CD4-positive, CD25-positive, alpha-beta regulatory T cell (primary cell): ENCODE measurements at regions not wholly inside any gene's neighbourhood (a gene's known extent, or its start where the extent isn't known, plus 50 kb on each side); places are given as distances from the start of the nearest gene placed in this dataset.

Experiments
- ATAC-seq, 2 donors: fragments of 150-1000 bp; cut with Tn5 transposase; one replicate each; pipeline ENCODE4 v1.10.0; 2021; ENCODE audit warnings: low read depth in 2 of 2, moderate number of reproducible peaks in 2 of 2, moderate library complexity in 1 of 2
- DNase-seq, 3 donors: peaks; one replicate each; pipeline versions ENCODE4 v3.0.0 to v3.0.0-alpha.2; 2012 to 2022; ENCODE audit warnings: mixed read lengths in 1 of 3
- H3K27ac ChIP-seq: one replicate; pipeline ENCODE4 v1.7.0; 2013; ENCODE audit warnings: mild to moderate bottlenecking, low read length; ENCODE audit not compliant: insufficient read depth, poor library complexity, severe bottlenecking
- H3K27me3 ChIP-seq: one replicate; pipeline ENCODE4 v1.7.0; 2013; ENCODE audit warnings: low read length; ENCODE audit not compliant: control insufficient read depth, insufficient read depth
- H3K36me3 ChIP-seq: one replicate; pipeline ENCODE4 v1.7.0; 2013; ENCODE audit warnings: mild to moderate bottlenecking, low read length, moderate library complexity; ENCODE audit not compliant: control insufficient read depth, insufficient read depth
- H3K4me1 ChIP-seq: 2 replicates; pipeline ENCODE4 v1.7.0; 2013; ENCODE audit warnings: mild to moderate bottlenecking, low read length; ENCODE audit not compliant: insufficient read depth, control insufficient read depth, poor library complexity, severe bottlenecking
- H3K4me3 ChIP-seq: one replicate; pipeline ENCODE4 v1.7.0; 2013; ENCODE audit warnings: low read depth, mild to moderate bottlenecking, low read length, moderate library complexity
- H3K9me3 ChIP-seq, 2 experiments: 1 replicate in 1 of 2; 2 replicates in 1 of 2; pipeline ENCODE4 v1.7.0; 2013; ENCODE audit warnings: low read length in 2 of 2, mild to moderate bottlenecking in 1 of 2, moderate library complexity in 1 of 2; ENCODE audit not compliant: control insufficient read depth in 2 of 2
- H3K27ac Mint-ChIP-seq, 3 donors: one replicate each; pipeline ENCODE4 v1.8.0; 2020 to 2022; ENCODE audit warnings: mild to moderate bottlenecking in 3 of 3, mixed read lengths in 3 of 3, moderate library complexity in 2 of 3
- H3K27me3 Mint-ChIP-seq: one replicate; pipeline ENCODE4 v1.8.0; 2022; ENCODE audit warnings: mild to moderate bottlenecking, mixed read lengths
- H3K36me3 Mint-ChIP-seq: one replicate; pipeline ENCODE4 v1.8.0; 2020; ENCODE audit warnings: mixed read lengths
- H3K4me1 Mint-ChIP-seq, 4 donors: one replicate each; pipeline ENCODE4 v1.8.0; 2020 to 2022; ENCODE audit warnings: mixed read lengths in 4 of 4, mild to moderate bottlenecking in 1 of 4
- H3K4me3 Mint-ChIP-seq, 4 donors: one replicate each; pipeline ENCODE4 v1.8.0; 2020 to 2022; ENCODE audit warnings: mild to moderate bottlenecking in 4 of 4, mixed read lengths in 4 of 4, moderate library complexity in 3 of 4
- H3K9me3 Mint-ChIP-seq, 7 donors: one replicate each; pipeline ENCODE4 v1.8.0; 2020 to 2022; ENCODE audit warnings: mixed read lengths in 7 of 7, mild to moderate bottlenecking in 3 of 7, moderate library complexity in 2 of 7

GRCh38 chr2:193778293-193778692 is 1583.6 kb upstream of the TMEFF2 start:
- H3K27me3 ChIP-seq: no peaks in the 10 kb centered on the region
- no peaks in the 10 kb centered on the region for H3K9me3 ChIP-seq
- DNase-seq (no peak), ATAC-seq (no peak)
- no peak overlapping the region for H3K4me3 ChIP-seq
- Mint-ChIP-seq H3K36me3 (no peaks in the 10 kb centered on the region), H3K27ac (no peak overlapping the region), H3K27me3 (no peaks in the 10 kb centered on the region), H3K9me3 (peaks cover 0 to 4% (median 0%) of the 10 kb centered on the region in 7 donors), H3K4me3 (no peak overlapping the region), H3K4me1 (no peaks in the 10 kb centered on the region)
- H3K4me1 ChIP-seq: no peaks in the 10 kb centered on the region
- no peak overlapping the region for H3K27ac ChIP-seq
- no peaks in the 10 kb centered on the region for H3K36me3 ChIP-seq

GRCh38 chr2:193776988-193777387 is 1582.3 kb upstream of the TMEFF2 start:
- Mint-ChIP-seq H3K27me3 (no peaks in the 10 kb centered on the region), H3K27ac (no peak overlapping the region), H3K9me3 (no peaks in the 10 kb centered on the region), H3K4me3 (no peak overlapping the region), H3K4me1 (no peaks in the 10 kb centered on the region), H3K36me3 (no peaks in the 10 kb centered on the region)
- Histone ChIP-seq H3K4me1 (no peaks in the 10 kb centered on the region), H3K9me3 (no peaks in the 10 kb centered on the region), H3K36me3 (no peaks in the 10 kb centered on the region), H3K4me3 (no peak overlapping the region), H3K27ac (no peak overlapping the region), H3K27me3 (no peaks in the 10 kb centered on the region)
- DNase-seq (no peak), ATAC-seq (no peak)

GRCh38 chr2:193774166-193774565 is 1579.4 kb upstream of the TMEFF2 start:
- Mint-ChIP-seq H3K36me3 (no peaks in the 10 kb centered on the region), H3K4me1 (no peaks in the 10 kb centered on the region), H3K27me3 (no peaks in the 10 kb centered on the region), H3K27ac (no peak overlapping the region), H3K9me3 (no peaks in the 10 kb centered on the region), H3K4me3 (no peak overlapping the region)
- Histone ChIP-seq H3K36me3 (no peaks in the 10 kb centered on the region), H3K27me3 (no peaks in the 10 kb centered on the region), H3K27ac (no peak overlapping the region), H3K4me3 (no peak overlapping the region), H3K9me3 (no peaks in the 10 kb centered on the region), H3K4me1 (no peaks in the 10 kb centered on the region)
- ATAC-seq: no peak
- DNase-seq: no peak

GRCh38 chr2:193751299-193751698 is 1556.6 kb upstream of the TMEFF2 start:
- no peak overlapping the region for H3K27ac Mint-ChIP-seq
- no peaks in the 10 kb centered on the region for H3K4me1 Mint-ChIP-seq
- H3K9me3 Mint-ChIP-seq: peaks cover 0 to 8% (median 0%) of the 10 kb centered on the region in 7 donors

GRCh38 chr2:193749485-193749884 is 1554.8 kb upstream of the TMEFF2 start:
- no peaks in the 10 kb centered on the region for H3K4me1 ChIP-seq
- no peaks in the 10 kb centered on the region for H3K9me3 ChIP-seq
- H3K4me3 ChIP-seq: no peak overlapping the region
- Mint-ChIP-seq H3K4me1 (no peaks in the 10 kb centered on the region), H3K27ac (no peak overlapping the region), H3K4me3 (no peak overlapping the region), H3K9me3 (peaks cover 0 to 8% (median 0%) of the 10 kb centered on the region in 7 donors), H3K36me3 (no peaks in the 10 kb centered on the region), H3K27me3 (no peaks in the 10 kb centered on the region)
- DNase-seq: no peak
- H3K27me3 ChIP-seq: no peaks in the 10 kb centered on the region
- H3K36me3 ChIP-seq: no peaks in the 10 kb centered on the region
- ATAC-seq: no peak
- H3K27ac ChIP-seq: no peak overlapping the region

More at GRCh38 chr2:193751299-193751698, 1556.6 kb upstream of the TMEFF2 start:
- Histone ChIP-seq H3K36me3 (no peaks in the 10 kb centered on the region), H3K27me3 (no peaks in the 10 kb centered on the region), H3K4me3 (no peak overlapping the region), H3K27ac (no peak overlapping the region), H3K9me3 (no peaks in the 10 kb centered on the region), H3K4me1 (no peaks in the 10 kb centered on the region)
- ATAC-seq (no peak), DNase-seq (no peak)
- Mint-ChIP-seq H3K27me3 (no peaks in the 10 kb centered on the region), H3K36me3 (no peaks in the 10 kb centered on the region), H3K4me3 (no peak overlapping the region)

- no peak overlapping the region for H3K4me3 ChIP-seq
These were observed 1548.4 kb upstream of the TMEFF2 start for GRCh38 chr2:193743089-193743488.

GRCh38 chr2:193738892-193739291 is 1544.2 kb upstream of the TMEFF2 start:
- Mint-ChIP-seq H3K4me1 (no peaks in the 10 kb centered on the region), H3K27ac (no peak overlapping the region), H3K9me3 (peaks cover 0 to 8% (median 1%) of the 10 kb centered on the region in 7 donors), H3K27me3 (no peaks in the 10 kb centered on the region), H3K36me3 (no peaks in the 10 kb centered on the region), H3K4me3 (no peak overlapping the region)
- H3K36me3 ChIP-seq: no peaks in the 10 kb centered on the region
- no peak for DNase-seq
- H3K27me3 ChIP-seq: no peaks in the 10 kb centered on the region
- H3K27ac ChIP-seq: no peak overlapping the region
- ATAC-seq: no peak
- no peaks in the 10 kb centered on the region for H3K9me3 ChIP-seq
- no peak overlapping the region for H3K4me3 ChIP-seq
- H3K4me1 ChIP-seq: no peaks in the 10 kb centered on the region

More at GRCh38 chr2:193743089-193743488, 1548.4 kb upstream of the TMEFF2 start:
- Mint-ChIP-seq H3K9me3 (peaks cover 0 to 13% (median 3%) of the 10 kb centered on the region in 7 donors), H3K36me3 (no peaks in the 10 kb centered on the region), H3K4me3 (no peak overlapping the region), H3K4me1 (no peaks in the 10 kb centered on the region), H3K27me3 (no peaks in the 10 kb centered on the region), H3K27ac (no peak overlapping the region)
- no peaks in the 10 kb centered on the region for H3K9me3 ChIP-seq
- H3K27ac ChIP-seq: no peak overlapping the region
- no peaks in the 10 kb centered on the region for H3K4me1 ChIP-seq
- no peaks in the 10 kb centered on the region for H3K27me3 ChIP-seq
- no peaks in the 10 kb centered on the region for H3K36me3 ChIP-seq
- DNase-seq: no peak
- ATAC-seq: no peak

GRCh38 chr2:193712912-193713311 is 1518.2 kb upstream of the TMEFF2 start:
- Histone ChIP-seq H3K27me3 (no peaks in the 10 kb centered on the region), H3K36me3 (no peaks in the 10 kb centered on the region), H3K27ac (no peak overlapping the region), H3K9me3 (no peaks in the 10 kb centered on the region), H3K4me1 (no peaks in the 10 kb centered on the region), H3K4me3 (no peak overlapping the region)
- Mint-ChIP-seq H3K9me3 (peaks cover 0 to 5% (median 2%) of the 10 kb centered on the region in 7 donors), H3K4me3 (no peak overlapping the region), H3K27ac (no peak overlapping the region), H3K4me1 (no peaks in the 10 kb centered on the region), H3K27me3 (no peaks in the 10 kb centered on the region), H3K36me3 (no peaks in the 10 kb centered on the region)
- ATAC-seq: no peak
- DNase-seq: no peak
